PFSK-1 (cell line): ENCODE measurements at regions not wholly inside any gene's neighbourhood (a gene's known extent, or its start where the extent isn't known, plus 50 kb on each side); places are given as distances from the start of the nearest gene placed in this dataset.

ENCODE experiments used
- POLR2AphosphoS5 ChIP-seq: IDR thresholded peaks from 2 replicates; pipeline ENCODE4 v1.6.1; 2012; ENCODE audit warnings: low read depth, mild to moderate bottlenecking, control low read depth, low read length, moderate library complexity
- REST ChIP-seq, 2 experiments: IDR thresholded peaks; 2 replicates each; pipeline versions ENCODE4 v1.6.1 to v1.8.0; 2011 to 2012; ENCODE audit warnings: low read depth in 2 of 2, low read length in 2 of 2, control low read depth in 1 of 2, inconsistent platforms in 1 of 2, mild to moderate bottlenecking in 1 of 2, moderate library complexity in 1 of 2; ENCODE audit not compliant: insufficient read depth in 1 of 2
- SIN3A ChIP-seq: IDR thresholded peaks from 2 replicates; pipeline ENCODE4 v1.6.1; 2012; ENCODE audit warnings: mild to moderate bottlenecking, low read length, moderate library complexity, borderline replicate concordance; ENCODE audit not compliant: insufficient read depth
- TAF1 ChIP-seq: IDR thresholded peaks from 2 replicates; pipeline ENCODE4 v1.6.1; 2012; ENCODE audit warnings: low read length, control low read depth, borderline replicate concordance; ENCODE audit not compliant: insufficient read depth

GRCh38 chr20:51230727-51231126 lies 207.8 kb upstream of the KCNG1 start:
- TF ChIP-seq POLR2AphosphoS5 (no peak), REST (IDR thresholded peaks at IDR 0.05; ENCODE audit: insufficient read depth in 1 of 2, low read depth in 2 of 2, low read length in 2 of 2) (no peak), TAF1 (no peak), SIN3A (no peak)
